ENCODE measurements at regions not wholly inside any gene's neighbourhood (a gene's known extent, or its start where the extent isn't known, plus 50 kb on each side); places are given as distances from the start of the nearest gene placed in this dataset.

DNA sequence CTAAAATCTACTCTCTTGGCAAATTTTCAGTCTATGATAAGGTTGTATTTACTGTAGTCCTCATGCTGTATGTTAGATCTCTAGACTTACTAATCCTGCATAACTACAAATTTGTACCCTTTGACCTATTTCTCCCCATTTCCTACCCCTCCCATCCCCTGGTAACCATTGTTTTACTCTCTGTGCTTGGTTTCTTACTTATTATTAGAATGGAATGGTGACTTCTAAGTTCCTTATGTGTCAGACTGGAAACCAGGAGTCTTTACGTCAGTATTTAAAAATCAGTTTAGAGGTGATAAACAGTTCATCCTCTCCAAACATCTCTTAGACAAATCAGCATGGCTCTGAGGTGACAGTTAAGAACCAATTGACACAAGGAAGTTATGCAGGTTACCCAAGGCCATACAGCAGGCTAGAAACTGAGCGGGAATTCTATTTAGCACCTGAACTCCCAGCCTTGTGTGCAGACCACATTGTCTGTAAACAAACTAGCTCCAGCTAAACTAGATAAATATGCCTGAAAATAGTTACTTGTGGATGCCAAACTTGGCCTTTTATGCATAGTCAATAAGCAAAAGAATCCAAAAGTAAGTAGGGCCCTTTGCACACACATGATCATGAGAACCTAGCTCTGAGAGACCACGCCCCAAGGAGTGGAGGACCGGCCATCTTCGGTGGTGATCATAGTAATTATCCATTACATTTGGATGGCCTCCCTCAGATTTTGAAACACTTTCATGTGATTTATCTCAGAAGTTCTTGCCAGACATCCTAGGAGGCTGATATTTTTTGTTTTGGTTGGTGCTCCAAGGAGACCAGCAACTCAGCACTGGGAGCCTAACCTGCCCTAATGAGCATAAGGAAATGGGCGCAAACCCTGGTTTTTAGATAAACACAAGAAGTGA is 72.3 kb upstream of the BOC start:
- DNase-seq (ENCODE audit: low spot score) = no peak

DNA sequence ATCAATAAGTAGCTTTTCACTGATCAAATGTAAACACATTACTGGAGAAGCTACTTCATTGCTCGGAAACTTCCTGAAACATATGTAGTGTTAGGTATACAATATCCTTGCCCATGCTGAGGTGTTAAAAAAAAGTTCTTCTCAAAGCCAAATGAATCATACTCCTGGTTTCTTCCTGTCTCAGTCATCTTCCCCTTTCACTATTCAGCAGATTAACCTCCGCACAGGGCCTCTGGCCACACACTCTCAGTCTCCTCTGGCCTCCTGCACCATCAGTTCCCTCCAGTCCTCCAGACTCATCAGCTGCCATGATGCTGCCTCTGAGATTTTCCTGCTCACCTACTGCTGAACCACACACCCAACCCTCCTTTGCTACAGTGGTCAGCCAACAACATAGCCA is 70.5 kb upstream of the BOC start:
- no peak for DNase-seq (ENCODE audit: low spot score)

DNA sequence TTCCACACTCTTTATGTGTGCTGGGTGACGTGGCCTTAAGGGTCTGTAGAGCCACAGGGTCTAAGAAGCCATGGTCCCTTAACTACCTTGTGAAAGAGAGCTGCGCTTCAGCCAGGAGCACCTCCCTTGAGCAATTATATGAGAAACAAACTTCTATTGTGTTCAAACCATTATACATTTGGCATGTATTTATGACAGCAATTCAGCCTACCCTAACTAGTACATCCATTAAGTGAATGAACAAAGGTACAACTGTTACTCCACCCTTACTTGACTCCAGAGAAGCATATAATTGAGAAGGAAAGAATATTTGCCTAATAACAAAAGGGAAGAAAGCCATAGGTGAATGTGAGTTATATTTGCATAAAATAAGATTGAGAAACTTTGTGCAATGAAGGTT is 69.8 kb upstream of the BOC start:
- no peak for DNase-seq (ENCODE audit: low spot score)

DNA sequence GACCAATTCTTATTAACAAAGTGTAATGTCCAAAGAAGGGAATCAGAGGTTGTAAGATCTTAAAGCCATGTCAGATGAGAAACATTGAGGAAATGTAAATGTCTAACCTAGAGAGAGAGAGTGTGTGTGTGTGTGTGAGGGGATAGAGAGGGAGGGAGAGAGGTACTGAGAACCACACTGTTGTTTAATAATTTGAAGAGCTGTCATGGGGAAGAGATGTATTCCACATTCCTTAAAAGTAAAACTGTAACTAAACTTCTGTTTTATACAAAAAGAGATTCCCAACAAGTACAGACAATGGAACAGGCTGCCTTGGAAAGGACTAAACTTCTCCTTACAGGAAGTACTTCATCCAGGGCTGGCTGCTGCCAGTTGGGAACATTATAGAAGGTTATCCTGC is 68.9 kb upstream of the BOC start:
- no peak for DNase-seq (ENCODE audit: low spot score)

DNA sequence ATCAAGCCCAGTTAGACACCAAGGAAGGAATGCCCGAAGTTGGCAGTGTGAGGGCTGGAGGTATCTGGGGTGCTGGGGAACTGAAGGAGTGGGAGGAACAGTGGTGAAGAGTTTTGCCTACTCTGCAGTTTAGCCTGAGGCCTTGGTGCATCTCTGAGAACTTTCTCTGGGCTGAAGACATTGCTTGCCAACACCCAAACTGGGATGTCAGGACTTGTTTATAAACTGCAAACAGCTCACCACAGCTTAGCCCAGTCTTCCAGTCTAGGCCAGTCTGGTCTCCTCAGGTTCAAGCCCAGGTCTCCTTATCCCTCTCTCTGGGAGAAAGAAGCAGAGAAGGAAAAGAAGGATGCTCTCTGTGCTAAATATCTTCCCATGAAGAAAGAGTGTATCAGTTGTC is 68.0 kb upstream of the BOC start:
- no peak for DNase-seq (ENCODE audit: low spot score)

DNA sequence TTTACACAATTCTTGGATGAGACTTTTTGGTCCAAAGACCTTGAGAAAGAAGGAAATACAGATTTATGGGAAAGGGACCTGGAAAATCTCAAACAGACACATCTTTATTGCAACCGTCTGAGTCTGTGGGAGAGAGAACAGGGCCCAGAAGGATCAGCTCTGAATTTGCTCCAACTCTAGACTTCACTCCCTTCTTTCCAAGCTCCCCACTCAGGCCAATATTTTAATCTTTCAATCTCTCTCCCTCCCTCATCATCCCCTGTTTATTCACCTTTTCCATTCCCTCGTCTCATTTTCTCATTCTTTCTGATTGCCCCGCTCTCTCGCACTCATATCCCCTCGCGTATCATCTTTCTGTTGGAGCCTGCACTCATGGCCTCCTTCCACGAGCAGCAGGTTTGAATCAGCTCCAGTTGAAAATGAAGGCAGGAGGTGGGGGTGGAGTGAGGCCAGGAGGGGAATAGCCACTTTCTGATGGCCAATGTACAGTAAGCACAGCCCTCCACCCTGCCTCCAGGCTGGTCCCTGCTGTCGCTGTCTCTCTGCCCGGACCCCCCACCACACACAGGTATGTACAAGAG is 63.6 kb upstream of the BOC start:
- DNase-seq (ENCODE audit: low spot score) = peak; percentile 94

DNA sequence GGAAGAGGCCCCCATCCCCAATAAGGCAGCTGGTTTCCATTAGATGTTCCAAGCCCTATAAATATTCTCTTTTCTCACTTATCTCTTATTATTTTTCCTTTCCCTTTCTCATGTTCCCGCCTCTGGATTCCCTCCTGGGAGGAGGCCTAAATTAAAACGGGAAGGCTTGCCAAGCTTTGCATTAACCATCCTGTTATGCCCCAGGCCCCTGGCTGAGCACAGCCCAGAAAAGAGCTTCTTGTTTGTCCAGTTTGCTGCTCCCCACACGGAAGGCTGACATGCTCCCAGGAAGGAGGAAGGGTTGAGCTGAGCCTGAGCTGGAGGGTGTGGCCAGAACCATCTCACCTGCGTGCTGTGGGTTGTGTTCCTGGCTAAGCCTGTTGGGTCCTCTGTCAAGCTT is 63.1 kb upstream of the BOC start:
- DNase-seq (ENCODE audit: low spot score) = peak; percentile 91

DNA sequence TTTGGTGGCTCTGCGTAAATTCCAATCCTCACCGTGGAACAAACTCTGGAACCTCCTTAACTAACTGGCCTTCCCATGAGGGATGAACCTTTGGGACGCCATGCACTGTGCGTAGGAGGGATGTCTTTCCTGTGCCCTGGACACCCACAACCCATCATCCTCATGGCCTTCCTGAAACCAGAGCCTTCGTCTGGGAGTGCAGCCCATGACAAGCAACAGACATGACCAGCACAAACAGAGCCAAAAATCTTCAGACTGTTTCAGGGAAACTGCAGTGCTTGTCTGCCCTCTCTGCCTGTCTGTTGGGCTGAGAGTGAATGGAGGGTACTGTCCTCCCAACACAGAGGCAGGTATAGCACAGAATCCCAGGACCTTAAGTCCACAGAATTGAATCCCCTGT is 61.1 kb upstream of the BOC start:
- DNase-seq (ENCODE audit: low spot score) = no peak

DNA sequence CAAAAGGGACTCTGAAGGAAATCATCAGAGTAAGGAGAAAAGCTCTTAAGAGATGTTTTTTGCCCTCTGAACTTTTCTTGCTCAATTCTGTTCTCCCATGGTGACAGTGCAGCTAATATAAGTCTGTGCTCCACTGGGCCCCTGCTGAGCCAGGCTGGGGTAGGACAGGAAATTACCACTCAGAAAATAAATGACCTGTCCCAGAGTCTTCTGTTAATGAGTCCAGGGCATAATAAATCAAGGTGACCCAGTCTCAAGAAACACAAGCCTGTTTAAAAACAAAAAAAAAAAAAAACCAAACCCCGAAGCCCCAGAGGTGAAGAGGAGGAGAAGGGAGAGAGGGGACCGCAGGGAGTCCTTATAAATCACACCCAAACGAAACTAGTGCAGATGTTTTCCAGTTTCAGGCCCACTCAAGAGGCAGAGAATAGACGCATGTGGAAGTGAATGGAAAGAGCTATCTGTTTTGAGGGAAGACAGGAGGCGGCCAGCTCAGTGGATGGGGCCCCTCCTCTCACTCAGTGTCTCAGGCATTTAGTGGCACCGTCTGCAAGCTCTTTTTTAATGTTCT is 59.8 kb upstream of the BOC start:
- peak; percentile 62 for DNase-seq (ENCODE audit: low spot score)

DNA sequence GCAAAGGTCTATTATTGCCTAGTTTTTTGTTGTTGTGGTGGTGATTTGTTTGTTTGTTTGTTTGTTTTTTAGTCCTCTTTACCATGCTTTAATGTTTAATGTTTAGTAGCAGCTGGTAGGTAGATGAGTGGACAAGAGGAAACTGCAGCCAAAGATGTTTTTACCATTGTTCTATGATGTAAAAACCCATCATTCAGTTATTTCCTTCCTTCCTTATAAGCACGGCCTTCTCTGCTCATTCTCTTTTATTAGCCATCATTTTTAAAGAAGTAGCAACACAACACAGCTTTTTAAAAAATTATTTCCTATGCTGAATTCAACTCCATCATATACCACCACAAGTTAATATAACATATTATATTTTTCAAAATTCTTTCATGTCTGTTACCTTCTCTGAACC is 58.5 kb upstream of the BOC start:
- DNase-seq (ENCODE audit: low spot score) = no peak

DNA sequence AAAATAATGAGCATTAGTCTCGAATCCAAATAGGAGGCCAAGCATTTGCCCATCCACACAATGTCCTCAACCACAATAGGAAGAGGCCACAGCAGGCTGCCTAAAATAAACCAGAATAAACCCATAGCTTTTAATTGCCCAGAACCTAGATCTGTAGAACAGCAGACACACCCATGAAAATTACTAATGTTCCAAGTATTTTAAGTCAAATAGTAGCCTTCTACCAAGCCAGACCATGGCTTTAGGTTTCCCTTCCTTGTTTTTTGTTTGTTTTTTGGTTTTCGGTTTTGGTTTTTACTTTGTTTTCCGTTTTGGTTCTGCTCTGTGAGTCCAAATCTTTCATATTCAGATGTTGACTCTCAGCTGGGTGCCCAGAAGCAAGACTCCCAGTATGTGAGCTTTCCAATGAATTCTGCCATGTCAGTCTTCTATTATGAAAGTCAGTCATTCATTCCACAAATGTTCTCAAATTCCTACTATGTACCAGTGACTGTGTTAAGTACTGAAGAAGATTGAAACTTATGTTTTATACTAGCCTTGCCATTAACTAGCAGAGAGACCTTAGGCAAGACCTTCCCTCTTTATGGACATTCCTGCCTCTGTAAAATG is 57.8 kb upstream of the BOC start:
- no peak for DNase-seq (ENCODE audit: low spot score)

DNA sequence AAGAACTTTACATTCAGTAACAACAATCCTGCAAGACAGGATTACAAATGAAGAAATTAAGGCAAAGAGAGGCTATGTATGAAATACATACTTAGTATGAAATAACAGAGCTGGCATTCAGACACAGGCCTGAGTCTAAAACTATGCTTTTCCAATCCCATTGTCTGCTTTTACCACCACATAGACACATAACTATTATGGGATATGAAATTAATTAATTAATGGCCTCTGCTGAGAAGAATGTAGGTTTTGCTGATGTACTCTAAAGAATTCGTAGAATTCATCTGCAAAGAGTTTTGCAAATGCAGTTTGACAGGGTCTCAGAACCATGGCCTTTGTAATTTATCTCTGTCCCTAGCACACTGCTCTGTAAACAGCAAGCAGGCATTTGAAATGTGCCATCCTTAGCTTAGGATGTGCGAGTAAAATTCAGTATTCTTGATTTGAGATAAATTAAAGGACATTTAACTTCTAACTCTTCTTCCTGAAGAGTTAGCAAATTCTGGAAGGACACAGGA is 54.5 kb upstream of the BOC start:
- DNase-seq (ENCODE audit: low spot score) = no peak

DNA sequence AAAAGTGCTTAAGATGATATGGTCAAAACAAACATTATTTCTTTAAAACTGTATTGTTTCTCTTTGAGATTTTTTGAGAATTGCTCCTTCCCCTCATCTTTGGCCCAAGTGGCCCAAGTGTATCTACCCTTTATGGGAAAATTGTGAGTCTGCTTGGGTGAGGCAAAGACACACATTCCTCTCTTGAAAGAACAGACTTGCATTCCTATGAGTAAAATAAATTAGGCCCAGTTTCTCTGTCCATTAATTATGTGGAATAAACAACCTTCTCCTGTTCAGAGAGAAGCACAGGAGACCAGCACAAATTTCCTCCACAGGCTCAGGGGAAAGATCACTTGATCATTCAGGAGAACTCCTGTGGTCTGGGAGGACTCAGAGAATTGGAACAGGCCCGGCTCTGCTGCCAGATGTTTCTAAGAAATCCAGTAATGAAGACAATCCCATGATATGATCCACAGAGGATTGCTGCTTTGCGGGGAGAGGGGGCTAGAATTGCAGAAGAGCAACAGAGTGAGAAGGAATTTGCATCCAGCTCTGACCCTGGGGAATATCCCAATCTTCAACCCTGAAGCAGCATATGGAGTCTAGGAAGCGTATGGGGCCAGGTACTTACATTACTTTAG is 53.8 kb upstream of the BOC start:
- peak; percentile 81 for DNase-seq (ENCODE audit: low spot score)

DNA sequence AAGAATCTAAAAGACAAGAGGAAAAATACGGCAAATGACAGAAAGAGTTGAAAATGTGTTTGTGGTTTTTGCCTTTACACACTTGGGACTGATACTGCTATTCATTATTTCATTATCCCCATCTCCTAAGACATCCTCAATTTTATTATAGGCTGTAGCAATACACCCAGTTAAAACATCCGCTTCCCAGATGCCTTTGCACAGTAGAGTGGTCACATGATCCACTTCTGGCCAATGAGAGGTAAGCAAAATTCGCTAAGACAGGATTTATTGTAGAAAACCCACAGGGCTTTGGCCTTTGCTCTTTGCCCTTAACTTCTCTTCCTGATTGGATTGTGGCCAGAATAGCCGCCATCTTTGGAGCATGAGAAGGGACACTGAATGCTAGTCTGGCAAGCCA is 53.2 kb upstream of the BOC start:
- no peak for DNase-seq (ENCODE audit: low spot score)
